Motor neuron (in vitro differentiated cells): ENCODE measurements at regions not wholly inside any gene's neighbourhood (a gene's known extent, or its start where the extent isn't known, plus 50 kb on each side); places are given as distances from the start of the nearest gene placed in this dataset.
"Not testable (repeated sequence)": the region's sequence is repeated elsewhere in the genome, so short reads cannot be mapped to it uniquely, and the experiment has no call there.

ENCODE experiments used
- ATAC-seq, 8 experiments: fragments of 200-7000 bp; cut with Tn5 transposase; replicated peaks in 6 of 8; 2 replicates each; pipeline ENCODE4 v1.8.0; 2021; ENCODE audit warnings: mild to moderate bottlenecking in 8 of 8, moderate library complexity in 8 of 8
- H3K27ac ChIP-seq, 2 donors: fragments of 250-450 bp; sonication (Bioruptor Pico); 2 replicates each; pipeline ENCODE4 v1.9.0; 2021; ENCODE audit warnings: antibody characterized with exemption in 2 of 2, mild to moderate bottlenecking in 2 of 2, moderate library complexity in 1 of 2
- H3K4me1 ChIP-seq, 2 donors: fragments of 250-450 bp; sonication (Bioruptor Pico); replicated peaks in 1 of 2; 2 replicates each; pipeline ENCODE4 v1.6.1; 2021; ENCODE audit warnings: antibody characterized with exemption in 2 of 2, mild to moderate bottlenecking in 2 of 2, moderate library complexity in 1 of 2
- H3K4me3 ChIP-seq, 5 donors: fragments of 250-450 bp; sonication (Bioruptor Pico); 2 replicates each; pipeline ENCODE4 v1.9.0; 2021; ENCODE audit warnings: antibody characterized with exemption in 5 of 5, mild to moderate bottlenecking in 5 of 5, moderate library complexity in 4 of 5
- WGBS, 10 experiments: fragments of 450-650 bp; shearing (Covaris generic); methylation state at CpG; one replicate each; pipeline ENCODE4 v1.0.0; 2022; 5-methylcytosine and 5-hydroxymethylcytosine counted together
- in situ Hi-C, 9 experiments: fragments of 400-800 bp; cut with MboI; loops; one replicate each; pipeline ENCODE4 v1.15.0; 2021; ENCODE audit warnings: low sequenced_read_pairs in 9 of 9, low pct_unique_long_range_greater_than_20kb in 2 of 9; ENCODE audit not compliant: unreplicated experiment in 9 of 9

DNA sequence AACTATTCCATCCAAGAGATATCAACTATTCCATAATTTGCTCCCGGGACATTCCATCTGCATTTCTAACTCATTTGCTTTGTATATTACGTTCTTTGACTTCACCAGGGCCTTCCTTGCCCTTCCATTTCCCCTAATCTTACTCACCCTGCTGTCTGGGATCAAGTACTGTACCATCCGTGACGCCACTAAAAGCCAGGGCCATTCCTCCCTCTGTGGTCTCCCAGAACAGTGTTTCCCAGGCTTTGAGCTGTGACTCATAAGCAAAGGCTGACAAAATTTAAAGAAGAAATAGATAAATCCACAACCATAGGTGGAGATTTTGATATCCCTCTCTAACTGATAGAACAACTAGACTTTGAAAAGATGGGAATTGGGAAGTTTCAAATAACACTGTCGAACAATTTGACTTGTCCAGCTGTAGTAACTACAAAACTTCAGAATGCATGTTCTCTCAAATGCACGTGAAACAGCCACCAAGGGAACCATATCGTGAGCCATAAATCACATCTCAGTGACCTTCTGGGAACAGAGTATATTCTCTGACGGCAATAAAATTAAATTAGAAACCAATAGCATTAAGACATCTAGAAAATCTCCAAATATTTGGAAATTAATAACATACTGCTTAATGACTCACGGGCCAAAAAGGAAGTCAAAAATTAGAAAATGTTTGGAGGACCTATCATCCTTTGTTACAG, 501.0 kb downstream of the SETD4 start:
- no peak overlapping the region for H3K4me3 ChIP-seq
- 9 to 94% (median 71%) methylated on average over 4 to 9 of the region's 9 CpGs for WGBS, 10 experiments
- H3K4me1 ChIP-seq = peaks cover 4% of the 10 kb centered on the region in 2 donors
- in situ Hi-C loops = no loop called here
- H3K27ac ChIP-seq = no peak overlapping the region
- peak in 4 of 8 experiments; percentile 14 to 94 (median 67) for ATAC-seq

DNA sequence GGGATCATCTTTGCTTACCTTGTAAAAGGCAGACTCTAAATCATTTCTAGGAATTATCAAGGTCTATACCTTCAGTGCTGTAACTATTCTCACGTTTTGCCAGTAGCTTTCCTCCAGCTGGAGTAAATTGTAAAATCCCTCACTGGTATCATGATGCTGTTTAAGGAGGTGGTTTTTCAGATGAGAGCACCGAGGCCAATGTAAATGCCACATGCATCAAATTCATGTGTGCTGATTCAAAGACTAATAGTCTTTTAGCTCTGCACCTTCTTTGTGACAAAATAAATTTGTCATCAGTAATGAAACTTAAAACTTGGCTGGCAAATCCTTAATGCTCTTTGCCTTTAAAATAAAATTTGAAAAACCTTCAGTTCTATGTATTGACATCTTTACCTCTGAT, 503.8 kb downstream of the SETD4 start:
- in situ Hi-C loops = no loop called here
- Histone ChIP-seq H3K4me3 (no peak overlapping the region), H3K4me1 (no peaks in the 10 kb centered on the region), H3K27ac (no peak overlapping the region)
- no peak for ATAC-seq
- WGBS, 10 experiments = 0 to 55% (median 38%) methylated on average over 1 to 2 of the region's 2 CpGs; no CpG with 5 or more reads in 1 of the 10 experiments

DNA sequence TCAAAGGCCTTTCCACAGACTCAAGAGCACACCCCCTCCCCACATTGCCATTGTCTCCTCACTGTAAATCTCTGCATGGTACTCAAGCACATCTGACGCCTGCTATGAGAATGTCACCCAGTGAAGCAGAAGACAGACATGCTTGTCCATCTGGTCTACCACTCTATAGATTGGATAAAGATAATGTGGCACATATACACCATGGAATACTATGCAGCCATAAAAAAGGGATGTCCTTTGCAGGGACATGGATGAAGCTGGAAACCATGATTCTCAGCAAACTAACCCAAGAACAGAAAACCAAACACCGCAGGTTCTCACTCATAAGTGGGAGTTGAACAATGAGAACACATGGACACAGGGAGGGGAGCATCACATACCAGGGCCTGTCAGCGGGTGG, 503.4 kb upstream of the RUNX1 start:
- in situ Hi-C loops, ATAC-seq, H3K27ac ChIP-seq, H3K4me3 ChIP-seq, H3K4me1 ChIP-seq: not testable (repeated sequence)
- WGBS, 10 experiments = 80 to 100% (median 100%) methylated on average over 1 to 2 of the region's 3 CpGs; no CpG with 5 or more reads in 4 of the 10 experiments

DNA sequence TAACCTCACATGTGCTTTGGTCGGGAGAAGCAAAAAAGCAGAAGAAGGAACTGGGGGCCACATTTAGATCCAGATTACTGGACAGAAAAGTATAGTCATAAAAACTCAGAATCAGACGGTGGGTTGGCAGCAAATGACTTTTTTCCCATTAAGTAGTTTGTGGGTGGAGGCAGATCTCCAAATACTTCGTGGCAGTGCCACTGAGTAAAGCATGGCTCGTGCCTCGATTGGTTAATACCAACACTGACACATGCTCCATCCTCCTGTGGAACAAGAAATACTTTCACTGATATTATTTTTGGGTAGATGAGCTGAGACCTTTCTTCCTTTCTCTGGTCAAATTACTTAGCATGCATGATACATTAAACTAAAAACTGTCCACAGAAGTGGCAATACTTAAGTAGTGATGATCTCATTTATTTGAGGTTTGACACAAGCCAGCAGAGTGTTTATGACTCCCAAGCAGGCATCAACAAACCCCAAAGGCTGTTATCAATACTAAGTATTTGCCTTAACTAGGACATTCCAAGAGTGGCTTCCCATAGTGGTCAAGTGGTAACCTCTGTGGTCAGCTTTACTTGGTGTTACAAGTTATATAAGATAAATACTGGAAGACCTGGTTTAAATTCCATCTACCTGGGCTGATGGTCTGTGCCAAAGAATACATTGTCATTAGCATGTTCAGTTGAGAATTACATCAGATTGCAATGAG, 500.0 kb upstream of the RUNX1 start:
- no peak for ATAC-seq

DNA sequence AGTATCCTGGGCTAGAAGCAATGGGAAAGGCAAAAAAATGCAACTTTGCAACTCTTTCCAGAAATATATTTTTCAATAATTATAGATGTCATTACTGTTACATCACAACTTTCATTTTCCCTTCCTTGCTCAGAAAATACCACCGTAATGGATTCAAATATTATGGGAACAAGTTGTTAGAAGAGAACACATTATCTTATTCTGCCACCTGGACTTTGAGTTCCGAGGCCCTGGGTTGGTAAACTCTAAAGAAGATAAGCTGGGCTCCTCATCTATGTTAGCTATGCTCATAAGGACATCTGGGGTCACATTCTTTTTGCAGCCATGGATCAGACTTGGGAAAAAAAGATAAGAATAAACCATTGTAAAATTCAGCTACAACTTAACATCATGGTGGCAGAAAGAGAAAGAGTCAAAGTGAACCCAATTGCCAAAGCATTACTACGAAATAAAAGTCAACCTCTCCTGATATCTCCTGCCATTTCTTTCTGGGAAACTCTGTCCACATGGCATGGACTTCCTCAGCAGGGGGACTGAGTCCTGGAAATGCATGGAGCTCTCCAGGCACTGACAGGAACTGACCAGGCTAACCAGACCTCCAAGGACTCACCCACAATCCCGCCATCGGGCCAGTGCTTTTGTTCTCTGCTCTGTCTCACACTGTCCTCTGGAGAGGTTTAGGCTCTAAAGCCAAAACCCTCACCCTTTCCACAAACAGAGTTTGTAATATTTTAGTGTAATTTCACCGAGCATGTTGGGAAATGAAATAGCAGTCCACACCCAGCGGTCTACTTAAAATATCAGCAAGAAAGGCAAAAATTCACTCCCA, 499.1 kb upstream of the RUNX1 start:
- Histone ChIP-seq H3K4me1 (no peaks in the 10 kb centered on the region), H3K27ac (no peak overlapping the region), H3K4me3 (no peak overlapping the region)
- in situ Hi-C loops = no loop called here
- WGBS, 10 experiments = 68 to 98% (median 82%) methylated on average over 1 to 7 of the region's 7 CpGs
- ATAC-seq = no peak

More for the DNA sequence above, 500.0 kb upstream of the RUNX1 start:
- Histone ChIP-seq H3K4me3 (no peak overlapping the region), H3K4me1 (no peaks in the 10 kb centered on the region), H3K27ac (no peak overlapping the region)
- in situ Hi-C loops = no loop called here
- 32 to 96% (median 63%) methylated on average over 2 to 5 of the region's 5 CpGs; no CpG with 5 or more reads in 2 of the 10 experiments for WGBS, 10 experiments

DNA sequence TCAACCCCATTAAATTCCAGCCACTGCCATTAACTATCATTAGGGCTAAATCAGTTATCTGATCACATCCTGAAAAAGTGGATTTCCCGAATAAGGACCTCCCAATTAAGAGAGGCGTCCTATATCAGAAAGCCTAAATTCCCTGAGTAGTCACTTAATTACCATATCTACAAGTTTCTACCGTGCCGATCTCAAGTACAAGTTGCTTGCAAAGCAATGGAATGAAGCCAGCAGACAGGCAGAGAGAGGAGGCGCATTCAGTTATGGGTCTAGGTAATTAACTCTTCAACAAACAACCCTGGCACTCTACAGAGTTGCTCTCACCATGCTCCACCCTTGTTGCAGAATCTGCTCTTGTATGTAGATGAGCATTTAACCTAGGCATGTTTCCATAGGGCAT, 494.6 kb upstream of the RUNX1 start:
- Histone ChIP-seq H3K4me1 (no peaks in the 10 kb centered on the region), H3K27ac (no peak overlapping the region), H3K4me3 (no peak overlapping the region)
- in situ Hi-C loops = no loop called here
- WGBS, 10 experiments = 73 to 97% (median 84%) methylated on average over 1 to 4 of the region's 5 CpGs; no CpG with 5 or more reads in 1 of the 10 experiments
- ATAC-seq = no peak

DNA sequence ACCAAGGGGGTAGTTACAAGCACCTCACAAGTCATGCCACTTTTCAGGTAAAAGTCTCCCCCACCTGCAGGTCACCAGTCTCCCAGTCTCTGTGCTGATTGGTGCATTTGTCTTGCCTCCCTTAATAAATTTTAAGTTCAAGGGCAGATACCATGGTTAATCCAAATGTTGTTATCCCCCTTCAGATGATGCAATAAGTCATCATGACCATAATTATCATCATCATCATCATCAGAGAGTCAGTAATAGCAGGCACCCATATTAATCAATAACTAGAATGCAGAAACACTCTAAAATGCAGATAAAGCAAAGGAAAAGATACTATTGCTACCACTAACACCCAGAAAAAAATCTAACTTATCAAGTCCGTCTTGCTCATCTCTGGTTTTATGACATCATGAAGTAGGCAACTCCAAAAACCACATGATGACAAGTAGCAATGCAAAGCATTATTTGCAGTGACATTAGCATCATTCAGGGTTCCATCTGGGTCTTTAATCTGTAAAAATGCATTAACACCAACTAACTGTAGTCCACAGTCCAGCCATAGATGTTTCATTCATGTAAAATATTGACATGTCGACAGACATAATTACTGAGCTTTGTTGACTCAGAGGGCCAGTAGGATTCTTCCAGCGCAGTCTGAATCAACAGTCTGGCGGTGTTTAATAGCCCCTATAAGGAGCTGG, 492.0 kb upstream of the RUNX1 start:
- ATAC-seq = peak; percentile 65 to 99 (median 87)
- in situ Hi-C loops = no loop called here
- WGBS, 10 experiments = 0 to 86% (median 71%) methylated on average over 2 to 4 of the region's 4 CpGs; no CpG with 5 or more reads in 2 of the 10 experiments
- peak overlapping the region in 1 of 2 donors; percentile 49 for H3K27ac ChIP-seq
- no peaks in the 10 kb centered on the region for H3K4me1 ChIP-seq
- no peak overlapping the region for H3K4me3 ChIP-seq

DNA sequence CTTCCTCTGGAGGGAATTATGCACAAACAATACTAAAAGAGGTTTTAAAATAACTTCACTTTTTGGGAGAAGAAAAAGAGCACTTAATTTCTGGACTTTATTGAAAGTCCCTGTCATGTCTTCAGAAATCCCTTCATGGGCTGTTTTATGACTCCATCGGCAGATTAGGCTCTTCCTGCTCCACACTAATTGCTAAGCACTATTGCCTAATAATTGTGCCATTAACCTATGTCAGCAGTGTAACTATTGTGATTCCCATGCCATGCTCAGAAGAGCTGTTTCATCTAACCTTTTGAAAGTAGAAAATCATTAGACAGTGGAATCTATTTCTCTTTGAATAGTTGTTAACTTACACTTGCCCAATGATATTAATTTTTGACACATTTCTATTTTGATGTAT, 489.3 kb upstream of the RUNX1 start:
- in situ Hi-C loops = no loop called here
- WGBS, 10 experiments = 67 to 80% (median 71%) methylated on average over 1 of the region's 1 CpG; no CpG with 5 or more reads in 5 of the 10 experiments
- H3K27ac ChIP-seq = no peak overlapping the region
- H3K4me1 ChIP-seq = no peaks in the 10 kb centered on the region
- ATAC-seq = no peak
- H3K4me3 ChIP-seq = no peak overlapping the region

DNA sequence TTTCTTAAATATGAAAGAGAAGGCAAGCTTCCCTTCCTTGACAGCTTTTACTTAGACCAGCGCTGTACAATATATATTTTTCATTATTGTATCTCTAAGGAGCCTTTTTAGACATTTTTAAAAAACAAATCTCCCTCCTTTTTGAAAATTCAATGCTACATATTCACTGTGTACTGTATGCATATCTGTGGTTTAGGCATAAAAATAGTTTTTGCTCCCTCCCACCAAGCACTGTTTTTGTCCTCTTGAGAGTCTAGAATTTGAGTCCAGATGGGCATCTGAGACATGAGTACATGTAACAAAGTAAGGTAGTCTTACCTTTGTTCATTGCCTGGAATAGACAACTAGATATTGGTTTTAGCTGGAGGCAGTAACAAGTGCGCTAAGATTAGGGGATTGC, 488.5 kb upstream of the RUNX1 start:
- Histone ChIP-seq H3K4me3 (no peak overlapping the region), H3K4me1 (no peaks in the 10 kb centered on the region), H3K27ac (no peak overlapping the region)
- in situ Hi-C loops = no loop called here
- WGBS, 10 experiments = 33 to 100% (median 87%) methylated on average over 1 to 2 of the region's 2 CpGs; no CpG with 5 or more reads in 1 of the 10 experiments
- ATAC-seq = peak in 2 of 8 experiments; percentile 41 to 52

DNA sequence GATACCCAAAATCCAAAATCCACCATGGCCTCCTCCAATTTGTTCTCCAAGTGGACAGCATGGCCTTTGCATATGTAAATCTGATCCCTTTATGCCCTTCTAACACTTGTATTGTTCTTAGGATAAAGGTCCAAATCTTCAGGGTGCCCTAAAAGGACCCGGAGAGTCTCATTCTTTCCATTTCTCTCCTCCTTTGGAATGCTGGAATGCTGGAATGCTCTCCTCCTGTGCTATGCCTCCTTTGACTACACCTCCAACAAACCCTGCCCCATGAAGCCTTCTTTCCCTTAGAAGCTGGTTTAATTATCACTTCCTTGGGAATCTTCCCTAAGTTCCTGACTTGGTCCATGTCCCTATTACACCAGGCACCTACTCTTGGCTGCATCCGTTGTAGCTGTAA, 484.8 kb upstream of the RUNX1 start:
- in situ Hi-C loops = no loop called here
- Histone ChIP-seq H3K27ac (no peak overlapping the region), H3K4me3 (no peak overlapping the region), H3K4me1 (no peaks in the 10 kb centered on the region)
- ATAC-seq = no peak
- 71 to 100% (median 85%) methylated on average over 1 to 2 of the region's 2 CpGs for WGBS, 10 experiments

DNA sequence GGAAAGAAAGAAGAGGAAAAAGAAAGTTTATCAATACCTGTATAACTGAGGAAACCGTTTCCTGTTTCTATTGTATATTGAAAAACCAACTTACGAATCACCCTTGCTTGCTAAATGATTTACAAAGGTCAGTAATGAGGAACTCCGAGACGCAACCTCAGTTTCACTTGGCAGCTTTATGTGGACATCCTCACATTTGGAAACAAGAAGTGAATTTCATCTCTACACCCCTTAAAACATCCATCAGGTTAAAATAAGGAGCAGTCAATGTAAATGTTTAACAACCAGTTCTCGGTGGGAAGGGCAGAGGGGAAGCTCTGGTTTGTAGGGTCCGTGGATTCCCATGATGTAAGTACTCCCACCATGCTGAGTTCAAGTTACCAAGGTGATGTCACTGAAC, 481.7 kb upstream of the RUNX1 start:
- in situ Hi-C loops = no loop called here
- H3K27ac ChIP-seq = no peak overlapping the region
- H3K4me3 ChIP-seq = no peak overlapping the region
- H3K4me1 ChIP-seq = no peaks in the 10 kb centered on the region
- 69 to 100% (median 88%) methylated on average over 2 to 6 of the region's 6 CpGs; no CpG with 5 or more reads in 1 of the 10 experiments for WGBS, 10 experiments
- no peak for ATAC-seq

DNA sequence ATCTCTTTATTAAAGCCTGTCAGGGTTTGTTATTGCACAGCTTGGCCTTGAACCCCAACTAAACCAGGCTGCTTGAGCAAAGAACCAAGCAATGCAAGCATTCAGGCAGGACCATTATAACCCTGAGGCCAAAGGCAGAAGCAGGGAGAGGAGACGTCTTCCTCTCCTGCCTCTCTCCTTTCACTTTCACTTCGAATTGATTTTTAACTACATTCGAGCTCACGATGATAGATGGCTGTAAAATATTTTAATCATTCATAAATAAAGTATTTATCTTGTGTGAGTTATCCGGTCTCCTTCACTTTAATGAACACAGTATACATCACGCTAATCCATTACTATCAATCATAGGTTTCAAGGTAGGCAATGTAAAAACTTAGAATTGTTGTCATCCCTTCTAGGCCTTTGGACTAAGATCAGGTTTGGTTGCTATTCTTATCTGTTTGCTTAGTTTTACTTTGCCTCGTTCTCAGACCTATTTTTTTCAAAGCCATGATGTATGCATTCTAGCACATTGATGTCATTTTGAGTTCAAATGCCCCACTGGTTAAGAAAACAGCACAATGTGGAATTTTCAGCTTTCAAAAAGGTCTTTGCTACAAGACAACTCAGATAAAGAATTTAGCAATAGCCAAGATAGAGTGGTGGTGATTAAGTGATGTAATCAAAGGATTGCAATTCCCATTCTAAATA, 480.2 kb upstream of the RUNX1 start:
- in situ Hi-C loops = no loop called here
- Histone ChIP-seq H3K4me3 (no peak overlapping the region), H3K27ac (no peak overlapping the region), H3K4me1 (no peaks in the 10 kb centered on the region)
- WGBS, 10 experiments = 13 to 91% (median 67%) methylated on average over 1 to 6 of the region's 7 CpGs
- ATAC-seq = peak in 1 of 8 experiments; percentile 57
